ENCODE measurements at regions not wholly inside any gene's neighbourhood (a gene's known extent, or its start where the extent isn't known, plus 50 kb on each side); places are given as distances from the start of the nearest gene placed in this dataset.

DNA sequence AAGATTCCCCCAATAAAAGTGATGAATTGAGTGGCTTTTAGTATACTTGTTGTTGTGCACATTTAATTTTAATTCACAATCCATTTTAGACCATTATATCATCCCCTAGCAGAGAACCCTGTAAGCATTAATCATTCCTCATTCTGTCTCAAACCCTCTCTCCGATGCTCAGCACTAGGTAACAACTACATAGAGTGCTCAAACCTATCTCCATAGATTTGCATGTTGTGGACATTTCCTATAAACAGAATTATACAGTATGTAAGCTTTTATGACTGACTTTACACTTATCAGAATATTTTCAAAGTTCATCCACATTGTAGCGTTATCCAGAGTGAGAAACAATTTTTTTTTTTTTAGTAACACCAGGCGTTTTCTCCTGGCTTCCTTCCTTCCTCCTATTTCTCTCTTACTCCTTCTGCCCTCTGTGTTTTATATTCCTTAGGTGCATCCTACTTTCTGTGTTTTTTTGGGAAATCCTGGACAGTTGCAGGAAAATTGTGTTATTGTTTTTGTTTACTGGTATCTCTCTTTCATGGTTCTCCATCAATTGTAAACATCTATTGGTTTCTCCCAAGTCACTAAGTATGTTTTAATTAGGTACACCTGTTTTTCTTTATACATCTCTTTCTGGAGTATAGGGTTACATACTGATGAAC, 1528.0 kb upstream of the TPTE start:
- intact Hi-C loops (cut with micrococcal nuclease) = no loop called here
- TF ChIP-seq CTCF (IDR thresholded peaks at IDR 0.05) = no peak
- Histone ChIP-seq H3K27ac (ENCODE audit: low read depth in 1 of 2, low read length in 2 of 2) (no peak overlapping the region), H3K27me3 (ENCODE audit: control insufficient read depth in 2 of 2, insufficient read depth in 2 of 2, low read length in 2 of 2) (no peaks in the 10 kb centered on the region), H3K4me1 (ENCODE audit: control insufficient read depth in 1 of 2, insufficient read depth in 2 of 2, low read length in 2 of 2) (no peaks in the 10 kb centered on the region), H3K4me3 (replicated peaks in 1 of 3; ENCODE audit: low read depth in 2 of 3, low read length in 3 of 3) (no peak overlapping the region), H3K9ac (ENCODE audit: insufficient read depth, low read length, poor library complexity, severe bottlenecking) (no peak overlapping the region), H4K20me1 (ENCODE audit: insufficient read depth, low read length) (no peaks in the 10 kb centered on the region), H3K9me3 (replicated peaks in 1 of 2; ENCODE audit: control insufficient read depth in 1 of 2, insufficient read depth in 1 of 2, low read length in 2 of 2) (peaks cover 53 to 89% of the 10 kb centered on the region in 2 donors), H3K36me3 (replicated peaks in 1 of 2; ENCODE audit: control insufficient read depth in 1 of 2, insufficient read depth in 2 of 2, low read length in 2 of 2) (no peaks in the 10 kb centered on the region), H3K4me2 (replicated peaks; ENCODE audit: extremely low read depth, low read length, poor library complexity, severe bottlenecking) (no peak overlapping the region), H2AFZ (ENCODE audit: insufficient read depth, low read depth, low read length, poor library complexity, severe bottlenecking) (no peak overlapping the region), H3K79me2 (ENCODE audit: insufficient read depth, low read length) (no peaks in the 10 kb centered on the region)
- Mint-ChIP-seq H3K4me3 (no peak overlapping the region), H3K36me3 (no peaks in the 10 kb centered on the region), H3K4me1 (no peaks in the 10 kb centered on the region), H3K27me3 (ENCODE audit: low read depth in 3 of 3) (no peaks in the 10 kb centered on the region), H3K27ac (no peak overlapping the region), H3K9me3 (peaks cover 39 to 74% (median 66%) of the 10 kb centered on the region in 7 donors)
- 52% methylated on average over 3 of the region's 3 CpGs for WGBS (ENCODE audit: insufficient coverage)
- DNase-seq = no peak

- 47% methylated on average over 7 of the region's 7 CpGs for WGBS (ENCODE audit: insufficient coverage)
- Mint-ChIP-seq H3K27me3 (ENCODE audit: low read depth in 3 of 3) (no peaks in the 10 kb centered on the region), H3K27ac (no peak overlapping the region), H3K9me3 (peaks cover 40 to 70% (median 63%) of the 10 kb centered on the region in 7 donors), H3K4me3 (no peak overlapping the region), H3K4me1 (no peaks in the 10 kb centered on the region), H3K36me3 (no peaks in the 10 kb centered on the region)
- intact Hi-C loops (cut with micrococcal nuclease) = no loop called here
- Histone ChIP-seq H4K20me1 (ENCODE audit: insufficient read depth, low read length) (no peaks in the 10 kb centered on the region), H3K79me2 (ENCODE audit: insufficient read depth, low read length) (no peaks in the 10 kb centered on the region), H2AFZ (ENCODE audit: insufficient read depth, low read depth, low read length, poor library complexity, severe bottlenecking) (no peak overlapping the region), H3K36me3 (replicated peaks in 1 of 2; ENCODE audit: control insufficient read depth in 1 of 2, insufficient read depth in 2 of 2, low read length in 2 of 2) (no peaks in the 10 kb centered on the region), H3K4me1 (ENCODE audit: control insufficient read depth in 1 of 2, insufficient read depth in 2 of 2, low read length in 2 of 2) (no peaks in the 10 kb centered on the region), H3K27ac (ENCODE audit: low read depth in 1 of 2, low read length in 2 of 2) (no peak overlapping the region), H3K27me3 (ENCODE audit: control insufficient read depth in 2 of 2, insufficient read depth in 2 of 2, low read length in 2 of 2) (no peaks in the 10 kb centered on the region), H3K4me2 (replicated peaks; ENCODE audit: extremely low read depth, low read length, poor library complexity, severe bottlenecking) (no peak overlapping the region), H3K9ac (ENCODE audit: insufficient read depth, low read length, poor library complexity, severe bottlenecking) (no peak overlapping the region), H3K4me3 (replicated peaks in 1 of 3; ENCODE audit: low read depth in 2 of 3, low read length in 3 of 3) (no peak overlapping the region), H3K9me3 (replicated peaks in 1 of 2; ENCODE audit: control insufficient read depth in 1 of 2, insufficient read depth in 1 of 2, low read length in 2 of 2) (peaks cover 48 to 89% of the 10 kb centered on the region in 2 donors)
- no peak for DNase-seq
- TF ChIP-seq CTCF (IDR thresholded peaks at IDR 0.05) = no peak
These were observed 1527.3 kb upstream of the TPTE start for GRCh38 chr21:8993943-8994639.

All from CD14-positive monocyte (primary cell).